Tibial artery (tissue), 4 donors: ENCODE measurements at regions not wholly inside any gene's neighbourhood (a gene's known extent, or its start where the extent isn't known, plus 50 kb on each side); places are given as distances from the start of the nearest gene placed in this dataset.

Source experiments
- DNase-seq, 2 donors: peaks; one replicate each; pipeline ENCODE4 v3.0.0-alpha.2; 2019
- H3K27ac ChIP-seq, 2 donors: fragments of 200-600 bp; sonication (generic) in 1 of 2; 1 replicate in 1 of 2; 2 replicates in 1 of 2; pipeline ENCODE4 v1.5.1; 2018 to 2019; ENCODE audit warnings: mild to moderate bottlenecking in 1 of 2
- H3K27me3 ChIP-seq, 2 donors: fragments of 200-600 bp; sonication (generic) in 1 of 2; one replicate each; pipeline versions ENCODE4 v1.5.1 to v1.6.0; 2016 to 2019
- H3K36me3 ChIP-seq, 3 donors: fragments of 200-600 bp; sonication (generic) in 2 of 3; one replicate each; pipeline ENCODE4 v1.5.1; 2016 to 2019; ENCODE audit warnings: mild to moderate bottlenecking in 2 of 3
- H3K4me1 ChIP-seq, 4 donors: fragments of 200-600 bp; sonication (generic) in 2 of 4; 1 replicate in 3 of 4; 2 replicates in 1 of 4; pipeline ENCODE4 v1.5.1; 2016 to 2019
- H3K4me3 ChIP-seq, 2 donors: fragments of 200-600 bp; sonication (generic) in 1 of 2; 1 replicate in 1 of 2; 2 replicates in 1 of 2; pipeline ENCODE4 v1.5.1; 2018 to 2019; ENCODE audit warnings: mild to moderate bottlenecking in 2 of 2
- H3K9me3 ChIP-seq, 3 donors: fragments of 200-600 bp; sonication (generic) in 1 of 3; one replicate each; pipeline ENCODE4 v1.5.1; 2016 to 2019
- intact Hi-C: fragments of 100-400 bp; cut with DNase I; formaldehyde crosslinking; loops from one replicate; pipeline ENCODE4 v1.15.0; 2023; ENCODE audit warnings: low total_unique reads
- TF ChIP-seq, protein P1 (sequence below), 2 experiments: fragments of 200-600 bp in 1 of 2; fragments of 450-650 bp in 1 of 2; IDR thresholded peaks; one replicate each; pipeline ENCODE4 v1.5.1; 2017 to 2019; ENCODE audit warnings: antibody characterized with exemption in 2 of 2, mild to moderate bottlenecking in 1 of 2, moderate library complexity in 1 of 2

DNA sequence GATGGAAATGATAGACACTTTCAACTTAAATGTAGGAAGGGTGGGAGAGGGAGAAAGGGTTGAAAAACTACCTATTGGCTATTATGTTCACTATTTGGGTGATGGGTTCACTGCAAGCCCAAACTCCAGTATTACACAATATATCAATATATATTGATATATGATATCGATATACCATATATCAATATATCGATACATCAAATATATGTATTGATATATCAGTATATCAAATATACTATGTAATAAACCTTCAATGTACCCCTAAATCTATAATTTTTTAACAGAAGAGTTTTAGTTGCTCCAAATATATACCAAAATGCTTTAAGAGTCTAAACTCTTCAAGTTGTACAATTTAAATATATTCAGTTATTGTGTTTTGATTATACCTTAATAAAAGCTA is 302.0 kb upstream of the RGMB start:
- Histone ChIP-seq H3K9me3 (no peaks in the 10 kb centered on the region), H3K27ac (no peak overlapping the region), H3K36me3 (no peaks in the 10 kb centered on the region), H3K4me3 (no peak overlapping the region), H3K27me3 (no peaks in the 10 kb centered on the region), H3K4me1 (no peaks in the 10 kb centered on the region)
- no peak for DNase-seq
- TF ChIP-seq, protein P1, sequence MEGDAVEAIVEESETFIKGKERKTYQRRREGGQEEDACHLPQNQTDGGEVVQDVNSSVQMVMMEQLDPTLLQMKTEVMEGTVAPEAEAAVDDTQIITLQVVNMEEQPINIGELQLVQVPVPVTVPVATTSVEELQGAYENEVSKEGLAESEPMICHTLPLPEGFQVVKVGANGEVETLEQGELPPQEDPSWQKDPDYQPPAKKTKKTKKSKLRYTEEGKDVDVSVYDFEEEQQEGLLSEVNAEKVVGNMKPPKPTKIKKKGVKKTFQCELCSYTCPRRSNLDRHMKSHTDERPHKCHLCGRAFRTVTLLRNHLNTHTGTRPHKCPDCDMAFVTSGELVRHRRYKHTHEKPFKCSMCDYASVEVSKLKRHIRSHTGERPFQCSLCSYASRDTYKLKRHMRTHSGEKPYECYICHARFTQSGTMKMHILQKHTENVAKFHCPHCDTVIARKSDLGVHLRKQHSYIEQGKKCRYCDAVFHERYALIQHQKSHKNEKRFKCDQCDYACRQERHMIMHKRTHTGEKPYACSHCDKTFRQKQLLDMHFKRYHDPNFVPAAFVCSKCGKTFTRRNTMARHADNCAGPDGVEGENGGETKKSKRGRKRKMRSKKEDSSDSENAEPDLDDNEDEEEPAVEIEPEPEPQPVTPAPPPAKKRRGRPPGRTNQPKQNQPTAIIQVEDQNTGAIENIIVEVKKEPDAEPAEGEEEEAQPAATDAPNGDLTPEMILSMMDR (IDR thresholded peaks at IDR 0.05): no peak
- intact Hi-C loops: no loop called here

- intact Hi-C loops: no loop called here
- no peaks in the 10 kb centered on the region for H3K27me3 ChIP-seq
- DNase-seq: no peak
- TF ChIP-seq, protein P1 (IDR thresholded peaks at IDR 0.05): no peak
- H3K27ac ChIP-seq: no peak overlapping the region
- H3K9me3 ChIP-seq: no peaks in the 10 kb centered on the region
- no peaks in the 10 kb centered on the region for H3K4me1 ChIP-seq
- H3K36me3 ChIP-seq: no peaks in the 10 kb centered on the region
- no peak overlapping the region for H3K4me3 ChIP-seq
These were observed 299.2 kb upstream of the RGMB start for GRCh38 chr5:98474216-98474615.

- DNase-seq: no peak
- Histone ChIP-seq H3K9me3 (no peaks in the 10 kb centered on the region), H3K27me3 (no peaks in the 10 kb centered on the region), H3K4me1 (no peaks in the 10 kb centered on the region), H3K4me3 (no peak overlapping the region), H3K27ac (no peak overlapping the region), H3K36me3 (no peaks in the 10 kb centered on the region)
- TF ChIP-seq, protein P1 (IDR thresholded peaks at IDR 0.05): no peak
- intact Hi-C loops: no loop called here
These were observed 298.7 kb upstream of the RGMB start for GRCh38 chr5:98474782-98475181.

GRCh38 chr5:98482321-98483300 is 290.9 kb upstream of the RGMB start:
- H3K4me1 ChIP-seq: no peaks in the 10 kb centered on the region

GRCh38 chr5:98483301-98483685 is 290.2 kb upstream of the RGMB start:
- no peaks in the 10 kb centered on the region for H3K9me3 ChIP-seq
- TF ChIP-seq, protein P1 (IDR thresholded peaks at IDR 0.05): no peak
- H3K36me3 ChIP-seq: no peaks in the 10 kb centered on the region
- H3K27me3 ChIP-seq: no peaks in the 10 kb centered on the region
- intact Hi-C loops: no loop called here
- no peak for DNase-seq
- no peak overlapping the region for H3K27ac ChIP-seq
- no peaks in the 10 kb centered on the region for H3K4me1 ChIP-seq
- no peak overlapping the region for H3K4me3 ChIP-seq

More at GRCh38 chr5:98482321-98483300, 290.9 kb upstream of the RGMB start:
- intact Hi-C loops: no loop called here
- TF ChIP-seq, protein P1 (IDR thresholded peaks at IDR 0.05): no peak
- H3K4me3 ChIP-seq: no peak overlapping the region
- H3K36me3 ChIP-seq: no peaks in the 10 kb centered on the region
- no peaks in the 10 kb centered on the region for H3K9me3 ChIP-seq
- H3K27ac ChIP-seq: no peak overlapping the region
- H3K27me3 ChIP-seq: no peaks in the 10 kb centered on the region
- no peak for DNase-seq
